ENCODE measurements at regions not wholly inside any gene's neighbourhood (a gene's known extent, or its start where the extent isn't known, plus 50 kb on each side); places are given as distances from the start of the nearest gene placed in this dataset.
"Not testable (repeated sequence)": the region's sequence is repeated elsewhere in the genome, so short reads cannot be mapped to it uniquely, and the experiment has no call there.

- ATAC-seq: peak; percentile 20
These were observed 366.4 kb downstream of the TMEM121 start for GRCh38 chr14:105892453-105893441.

DNA sequence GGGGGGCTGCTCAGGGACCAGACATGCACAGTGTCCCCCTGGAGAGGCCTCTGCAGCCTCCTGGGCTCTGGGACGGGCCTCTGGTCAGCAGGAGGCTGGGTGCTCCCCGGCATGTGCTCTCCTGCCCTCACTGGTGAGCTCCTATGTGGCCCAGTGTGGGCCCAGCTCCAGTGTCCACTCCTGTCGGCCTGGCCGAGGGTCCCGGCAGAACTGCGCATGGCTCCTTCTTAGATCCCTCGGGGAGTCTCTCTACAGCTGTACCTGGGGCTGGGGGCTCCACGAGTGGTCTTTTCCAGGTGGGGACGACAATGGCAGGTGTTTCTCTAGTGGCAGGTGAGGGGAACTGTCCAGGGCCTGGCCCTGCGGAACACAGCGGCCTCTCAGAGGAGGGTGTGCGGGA is 367.3 kb downstream of the TMEM121 start:
- not testable (repeated sequence) for ATAC-seq

DNA sequence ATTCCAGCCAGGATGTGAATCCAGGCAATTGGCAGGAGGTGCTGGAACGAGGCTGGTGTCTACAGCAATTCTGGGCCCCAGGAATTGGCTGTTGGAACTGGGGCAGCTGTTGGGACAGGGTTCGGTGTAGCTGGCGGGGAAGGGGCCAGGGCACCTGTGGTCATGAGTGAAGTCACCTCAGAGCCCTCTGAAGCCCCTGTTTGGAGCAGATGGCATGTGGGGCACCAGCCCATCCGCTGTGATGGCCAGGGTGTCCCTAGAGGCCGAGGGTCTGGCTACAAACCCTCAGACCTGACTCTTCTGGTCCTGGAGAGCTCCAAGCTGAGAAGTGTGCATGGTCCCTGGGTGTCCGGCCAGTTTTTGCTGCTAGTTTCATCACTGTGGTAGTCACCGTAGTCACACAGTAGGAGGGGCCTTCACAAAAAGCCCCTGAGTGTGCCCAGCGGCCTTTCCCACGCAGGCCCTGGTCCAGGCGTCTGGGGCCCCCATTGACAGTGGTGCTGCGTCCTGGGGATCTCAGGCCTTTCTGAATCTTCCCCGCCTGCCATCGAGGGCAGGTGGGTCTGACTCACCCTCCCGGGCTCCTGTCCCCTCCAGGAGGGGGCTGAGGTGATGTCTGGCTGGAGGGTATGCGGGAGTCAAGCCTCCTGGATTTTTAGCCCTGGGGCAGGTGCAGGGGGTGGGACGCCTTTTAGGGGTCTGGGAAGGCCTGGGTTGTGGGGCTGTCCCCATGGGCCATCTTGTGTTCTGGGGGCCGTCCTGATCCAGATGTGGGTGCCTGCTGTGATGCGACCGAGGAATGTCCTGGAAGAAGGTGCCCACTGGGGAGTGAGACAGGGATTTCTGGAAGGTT is 368.0 kb downstream of the TMEM121 start:
- no peak for ATAC-seq

GRCh38 chr14:105894978-105895881 is 368.8 kb downstream of the TMEM121 start:
- ATAC-seq: no peak

DNA sequence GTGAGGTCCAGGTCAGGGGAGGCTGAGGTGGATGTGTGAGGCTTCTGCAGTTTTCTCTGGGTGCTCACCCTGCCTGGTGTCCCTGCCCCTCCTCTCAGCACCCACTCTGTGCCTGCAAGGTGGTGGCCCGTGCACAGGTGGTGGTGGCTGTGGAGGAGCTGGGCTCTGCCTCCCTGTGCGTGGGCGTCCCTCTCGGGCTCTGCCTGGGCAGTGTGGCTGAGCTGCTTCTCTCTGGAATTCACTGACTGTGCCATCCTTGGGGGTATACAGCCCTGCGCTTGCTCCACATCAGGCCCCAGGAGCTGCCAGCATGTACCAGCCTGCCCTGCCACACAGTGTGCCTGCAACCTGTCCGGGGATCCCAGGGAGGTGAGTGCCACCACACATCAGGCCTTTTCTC is 369.8 kb downstream of the TMEM121 start:
- ATAC-seq: not testable (repeated sequence)

GRCh38 chr14:105896961-105897724 is 370.8 kb downstream of the TMEM121 start:
- not testable (repeated sequence) for ATAC-seq

GRCh38 chr14:105897725-105898113 is 371.3 kb downstream of the TMEM121 start:
- ATAC-seq: no peak

DNA sequence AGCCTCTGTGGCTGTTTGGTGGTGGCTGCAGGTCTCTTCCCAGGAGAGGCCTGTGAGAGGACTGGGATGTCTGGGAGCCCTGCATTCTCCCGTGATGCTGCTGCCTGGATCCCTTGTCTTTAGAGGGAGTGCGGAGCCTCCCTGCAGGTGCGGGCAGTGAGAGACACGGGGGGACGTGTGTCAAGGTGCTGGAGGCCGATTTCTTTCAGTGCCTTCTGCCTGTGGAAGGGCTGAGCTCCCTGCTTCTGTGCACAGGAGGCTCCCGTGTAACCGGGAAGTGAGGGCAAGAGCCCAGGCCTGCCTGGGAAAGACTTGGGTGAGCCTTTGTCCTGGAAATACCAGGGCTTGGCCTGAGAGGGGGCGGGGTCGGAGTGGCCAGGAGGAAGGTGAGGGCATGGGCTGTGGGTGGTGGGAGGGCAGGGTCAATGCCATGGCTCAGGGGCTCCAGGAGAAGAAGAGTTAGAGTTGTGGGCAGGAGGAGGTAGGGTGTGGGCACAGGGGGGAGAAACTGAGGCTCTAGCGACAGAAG is 372.2 kb downstream of the TMEM121 start:
- ATAC-seq: no peak

DNA sequence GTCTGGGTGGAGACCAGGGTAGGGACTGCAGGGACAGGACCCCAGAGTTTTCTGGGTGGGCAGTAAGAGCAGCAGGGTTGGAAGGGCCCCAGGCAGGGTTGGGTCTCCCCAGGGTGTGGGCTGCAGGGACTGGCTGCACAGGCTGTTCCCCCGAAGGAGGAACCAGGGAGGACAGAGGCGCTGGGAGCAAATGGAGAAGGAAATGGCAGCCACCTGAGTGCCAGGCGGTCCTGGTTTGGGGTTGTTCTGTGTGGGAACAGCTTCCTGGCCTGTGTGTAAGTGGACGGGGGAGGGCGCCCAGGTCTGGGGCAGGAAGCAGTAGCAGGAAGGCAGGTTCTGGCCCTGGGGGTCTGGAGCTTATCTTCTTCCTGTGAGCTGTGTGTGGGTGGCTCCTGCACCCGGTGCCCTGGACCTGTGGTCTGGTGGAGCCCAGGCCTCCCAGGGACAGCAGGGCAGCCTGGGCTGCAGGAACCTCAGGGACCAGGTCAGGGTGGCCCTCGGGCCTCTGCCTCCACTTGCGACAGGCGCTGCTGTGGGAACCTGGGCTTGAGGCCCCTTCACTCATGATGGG is 372.8 kb downstream of the TMEM121 start:
- ATAC-seq: no peak

GRCh38 chr14:105899657-105900397 is 373.4 kb downstream of the TMEM121 start:
- ATAC-seq: no peak

- no peak for ATAC-seq
These were observed 374.2 kb downstream of the TMEM121 start for GRCh38 chr14:105900398-105901160.

DNA sequence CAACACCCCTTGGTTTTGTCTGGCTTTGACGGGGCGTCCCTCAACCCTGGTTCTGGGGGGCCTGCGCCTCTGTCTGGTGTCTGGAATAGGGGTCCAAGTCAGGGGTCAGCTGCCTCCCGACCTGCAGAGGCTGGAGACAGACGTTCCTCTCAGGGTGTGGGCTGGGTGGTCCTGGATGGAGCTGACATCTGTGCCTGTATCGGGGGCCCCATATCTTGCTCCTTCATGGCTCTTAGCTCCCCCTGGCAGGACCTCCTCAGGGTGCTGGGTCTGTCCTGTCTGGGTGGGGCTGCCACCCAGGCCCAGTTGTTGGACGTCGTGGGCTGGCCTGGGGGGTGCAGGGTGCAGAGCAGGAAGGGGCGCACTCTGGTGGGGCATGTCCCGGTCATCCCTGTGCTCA is 374.8 kb downstream of the TMEM121 start:
- ATAC-seq: no peak

- no peak for ATAC-seq
These were observed 375.9 kb downstream of the TMEM121 start for GRCh38 chr14:105902131-105902898.

DNA sequence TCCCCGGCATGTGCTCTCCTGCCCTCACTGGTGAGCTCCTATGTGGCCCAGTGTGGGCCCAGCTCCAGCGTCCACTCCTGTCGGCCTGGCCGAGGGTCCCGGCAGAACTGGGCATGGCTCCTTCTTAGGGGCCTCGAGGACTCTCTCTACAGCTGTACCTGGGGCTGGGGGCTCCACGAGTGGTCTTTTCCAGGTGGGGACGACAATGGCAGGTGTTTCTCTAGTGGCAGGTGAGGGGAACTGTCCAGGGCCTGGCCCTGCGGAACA is 376.4 kb downstream of the TMEM121 start:
- ATAC-seq: not testable (repeated sequence)

DNA sequence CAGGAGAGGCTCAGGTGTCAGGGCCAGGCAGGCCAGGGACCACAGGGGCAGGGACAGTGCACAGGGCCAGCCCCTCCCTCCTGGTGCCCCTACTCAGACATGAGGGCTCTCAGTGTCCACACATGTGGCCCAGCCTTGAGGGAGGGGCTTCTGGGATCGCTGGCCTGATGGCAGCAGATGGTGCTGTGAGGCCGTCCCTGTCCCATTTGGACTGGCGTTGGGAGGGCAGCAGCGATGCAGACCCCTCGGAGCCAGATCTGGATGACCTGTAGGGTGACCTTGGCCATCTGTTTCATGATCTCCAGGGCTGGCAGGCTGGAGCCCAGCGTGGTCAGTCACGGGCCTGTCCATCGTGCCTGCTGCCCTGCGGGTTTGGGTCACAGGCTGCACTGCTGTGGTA is 377.6 kb downstream of the TMEM121 start:
- no peak for ATAC-seq

GRCh38 chr14:105904379-105904778 is 378.0 kb downstream of the TMEM121 start:
- no peak for ATAC-seq

GRCh38 chr14:105905456-105905855 is 379.1 kb downstream of the TMEM121 start:
- no peak for ATAC-seq

GRCh38 chr14:105907276-105907675 is 380.9 kb downstream of the TMEM121 start:
- ATAC-seq: no peak

DNA sequence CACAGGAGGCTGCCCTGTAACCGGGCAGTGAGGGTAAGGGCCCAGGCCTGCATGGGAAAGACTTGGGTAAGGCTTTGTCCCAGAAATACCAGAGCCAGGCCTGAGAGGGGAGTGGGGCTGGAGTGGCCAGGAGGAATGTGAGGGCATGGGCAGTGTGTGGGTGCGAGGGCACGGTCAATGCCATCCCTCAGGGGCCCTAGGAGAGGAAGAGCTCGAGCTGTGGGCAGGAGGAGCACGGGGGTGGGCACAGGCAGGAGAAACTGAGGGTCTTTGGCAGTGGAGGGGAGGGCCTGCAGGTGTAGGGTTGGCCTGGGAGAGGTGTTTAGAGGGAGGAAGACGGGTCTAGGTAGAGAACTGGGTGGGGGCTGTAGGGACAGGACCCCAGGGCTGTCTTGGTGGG is 381.6 kb downstream of the TMEM121 start:
- ATAC-seq: no peak
